ENCODE measurements at regions not wholly inside any gene's neighbourhood (a gene's known extent, or its start where the extent isn't known, plus 50 kb on each side); places are given as distances from the start of the nearest gene placed in this dataset.

GRCh38 chr22:47297261-47298016 lies 535.0 kb downstream of the TBC1D22A start:
- TF ChIP-seq POLR2AphosphoS5 (IDR thresholded peaks at IDR 0.05; ENCODE audit: low read depth, low read length) (no peak), PAX5 (IDR thresholded peaks at IDR 0.05; ENCODE audit: insufficient read depth, low read length, severe bottlenecking) (no peak), POLR2A (IDR thresholded peaks at IDR 0.05; ENCODE audit: low read depth, low read length) (no peak)

Data from GM12891 (cell line).